Progenitor cell of endocrine pancreas (in vitro differentiated cells): ENCODE measurements at regions not wholly inside any gene's neighbourhood (a gene's known extent, or its start where the extent isn't known, plus 50 kb on each side); places are given as distances from the start of the nearest gene placed in this dataset.

Source experiments
- DNase-seq: peaks from one replicate; pipeline ENCODE4 v3.0.0; 2021; ENCODE audit warnings: low spot score; ENCODE audit not compliant: unreplicated experiment
- H3K27ac Mint-ChIP-seq: 2 replicates; pipeline ENCODE4 v1.8.0; 2021; ENCODE audit warnings: mild to moderate bottlenecking, moderate library complexity, mixed read lengths
- H3K27me3 Mint-ChIP-seq: 2 replicates; pipeline ENCODE4 v1.8.0; 2021; ENCODE audit warnings: mixed read lengths
- H3K36me3 Mint-ChIP-seq: 2 replicates; pipeline ENCODE4 v1.8.0; 2022; ENCODE audit warnings: mixed read lengths; ENCODE audit not compliant: insufficient read depth
- H3K4me1 Mint-ChIP-seq: 2 replicates; pipeline ENCODE4 v1.8.0; 2021; ENCODE audit warnings: low read depth, mixed read lengths
- H3K4me3 Mint-ChIP-seq: 2 replicates; pipeline ENCODE4 v1.8.0; 2021; ENCODE audit warnings: low read depth, mild to moderate bottlenecking, moderate library complexity, mixed read lengths
- H3K9me3 Mint-ChIP-seq: 2 replicates; pipeline ENCODE4 v1.8.0; 2021; ENCODE audit warnings: low read depth, mixed read lengths
- CTCF ChIP-seq: fragments of 200-600 bp; sonication (generic); IDR thresholded peaks from one replicate; pipeline ENCODE4 v1.5.0; 2021; ENCODE audit warnings: antibody characterized with exemption, mild to moderate bottlenecking; ENCODE audit not compliant: unreplicated experiment

GRCh38 chr7:153301936-153302335 lies 542.4 kb downstream of the ACTR3B start:
- Mint-ChIP-seq H3K27me3 (no peaks in the 10 kb centered on the region), H3K4me1 (no peaks in the 10 kb centered on the region), H3K27ac (no peak overlapping the region), H3K36me3 (peaks cover 3% of the 10 kb centered on the region), H3K9me3 (peaks cover 66% of the 10 kb centered on the region), H3K4me3 (no peak overlapping the region)
- TF ChIP-seq CTCF = no peak
- no peak for DNase-seq

DNA sequence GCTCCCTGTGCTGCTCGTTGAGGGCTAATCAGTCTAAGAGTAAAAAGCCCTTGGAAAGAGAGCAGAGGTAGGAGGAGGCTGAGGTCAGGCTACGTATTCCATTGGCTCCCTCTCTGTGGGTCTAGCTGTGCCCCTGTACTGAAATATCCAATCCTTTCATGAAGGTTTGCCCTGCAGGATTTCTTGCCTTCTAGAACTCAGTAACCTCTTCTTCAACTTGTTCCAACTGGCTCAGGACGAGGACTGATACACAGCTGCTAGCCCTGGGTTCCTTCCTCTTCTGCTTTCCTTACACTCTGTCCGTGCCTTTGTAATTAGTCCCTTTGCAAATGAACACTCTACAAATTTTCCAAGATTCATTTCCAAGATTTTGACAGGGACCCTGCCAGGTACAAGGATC lies 560.5 kb downstream of the ACTR3B start:
- DNase-seq = no peak
- Mint-ChIP-seq H3K4me3 (no peak overlapping the region), H3K36me3 (peaks cover 7% of the 10 kb centered on the region), H3K27ac (no peak overlapping the region), H3K27me3 (no peaks in the 10 kb centered on the region), H3K9me3 (peaks cover 60% of the 10 kb centered on the region), H3K4me1 (no peaks in the 10 kb centered on the region)
- TF ChIP-seq CTCF = no peak

- no peak overlapping the region for H3K4me3 Mint-ChIP-seq
- DNase-seq = no peak
- H3K27me3 Mint-ChIP-seq = no peaks in the 10 kb centered on the region
- no peak for TF ChIP-seq CTCF
- peaks cover 60% of the 10 kb centered on the region for H3K9me3 Mint-ChIP-seq
- H3K36me3 Mint-ChIP-seq = peaks cover 7% of the 10 kb centered on the region
- no peaks in the 10 kb centered on the region for H3K4me1 Mint-ChIP-seq
- H3K27ac Mint-ChIP-seq = no peak overlapping the region
Observed at GRCh38 chr7:153320681-153321080, 561.1 kb downstream of the ACTR3B start.

- H3K27me3 Mint-ChIP-seq = no peaks in the 10 kb centered on the region
- no peaks in the 10 kb centered on the region for H3K4me1 Mint-ChIP-seq
- H3K9me3 Mint-ChIP-seq = peaks cover 68% of the 10 kb centered on the region
- H3K27ac Mint-ChIP-seq = no peak overlapping the region
- DNase-seq = no peak
- TF ChIP-seq CTCF = no peak
- no peak overlapping the region for H3K4me3 Mint-ChIP-seq
- peaks cover 7% of the 10 kb centered on the region for H3K36me3 Mint-ChIP-seq
Observed at GRCh38 chr7:153322991-153323390, 563.4 kb downstream of the ACTR3B start.

DNA sequence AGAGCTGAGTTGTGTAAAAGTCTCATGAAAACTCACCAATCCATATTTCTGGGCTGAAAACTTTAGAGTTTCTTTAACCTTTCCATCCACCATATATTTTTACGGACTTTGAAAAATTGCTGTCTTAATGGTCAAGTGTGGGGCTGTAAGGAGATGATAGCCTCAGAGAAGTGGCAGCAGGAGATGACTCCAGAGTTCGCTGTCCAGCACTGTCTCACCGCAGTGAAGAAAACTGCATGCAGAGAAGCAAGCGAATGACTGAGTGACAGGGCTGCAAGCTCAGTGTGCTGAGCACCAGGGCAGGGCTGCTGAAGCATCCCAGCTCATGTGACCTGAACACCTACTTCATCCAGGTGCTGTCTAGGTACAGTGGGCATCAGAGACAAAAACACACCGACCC lies 564.5 kb downstream of the ACTR3B start:
- Mint-ChIP-seq H3K36me3 (peaks cover 9% of the 10 kb centered on the region), H3K27me3 (no peaks in the 10 kb centered on the region), H3K4me3 (no peak overlapping the region), H3K27ac (no peak overlapping the region), H3K9me3 (peaks cover 69% of the 10 kb centered on the region), H3K4me1 (no peaks in the 10 kb centered on the region)
- no peak for DNase-seq
- TF ChIP-seq CTCF = no peak
